Keratinocyte (primary cell): ENCODE measurements at regions not wholly inside any gene's neighbourhood (a gene's known extent, or its start where the extent isn't known, plus 50 kb on each side); places are given as distances from the start of the nearest gene placed in this dataset.

Experiments
- DNase-seq: peaks from one replicate; pipeline ENCODE4 v3.0.0-alpha.2; 2011; ENCODE audit warnings: low read depth, missing footprints, low spot score
- FAIRE-seq: peaks from 2 replicates; lab custom pipeline; 2011; peaks lifted over from hg19 to GRCh38; lab: Jason Lieb, UNC
- H2AFZ ChIP-seq: 2 replicates; pipeline ENCODE4 v1.6.0; 2012; ENCODE audit warnings: low read length, control low read depth, inconsistent platforms; ENCODE audit not compliant: control insufficient read depth
- H3K27ac ChIP-seq: 2 replicates; pipeline ENCODE4 v1.5.1; 2011; ENCODE audit warnings: low read length; ENCODE audit not compliant: control insufficient read depth, insufficient read depth
- H3K27me3 ChIP-seq: 3 replicates; pipeline ENCODE4 v1.6.0; 2011; ENCODE audit warnings: low read length; ENCODE audit not compliant: control insufficient read depth, insufficient read depth; ENCODE audit errors: extremely low read depth
- H3K36me3 ChIP-seq, 2 experiments: 2 replicates in 1 of 2; 3 replicates in 1 of 2; pipeline ENCODE4 v1.5.1; 2011; ENCODE audit warnings: low read length in 2 of 2, mild to moderate bottlenecking in 1 of 2; ENCODE audit not compliant: control insufficient read depth in 2 of 2, insufficient read depth in 2 of 2; ENCODE audit errors: extremely low read depth in 1 of 2
- H3K4me1 ChIP-seq: 3 replicates; pipeline ENCODE4 v1.5.1; 2011; ENCODE audit warnings: low read length; ENCODE audit not compliant: control insufficient read depth, insufficient read depth; ENCODE audit errors: extremely low read depth
- H3K4me2 ChIP-seq: 3 replicates; pipeline ENCODE4 v1.6.0; 2011; ENCODE audit warnings: low read depth, low read length; ENCODE audit not compliant: control insufficient read depth, insufficient read depth; ENCODE audit errors: extremely low read depth
- H3K4me3 ChIP-seq, 3 experiments: fragments of 200-600 bp in 1 of 3; sonication (generic) in 1 of 3; 2 replicates in 2 of 3; 3 replicates in 1 of 3; pipeline ENCODE4 v1.5.1; 2011 to 2016; ENCODE audit warnings: low read length in 3 of 3, mild to moderate bottlenecking in 3 of 3, control low read depth in 2 of 3, inconsistent platforms in 1 of 3, low read depth in 1 of 3, mixed read lengths in 1 of 3, mixed run types in 1 of 3, moderate library complexity in 1 of 3; ENCODE audit not compliant: control insufficient read depth in 2 of 3, insufficient read depth in 2 of 3; ENCODE audit errors: extremely low read depth in 1 of 3
- H3K79me2 ChIP-seq: 2 replicates; pipeline ENCODE4 v1.6.0; 2012; ENCODE audit warnings: low read length; ENCODE audit not compliant: control insufficient read depth, insufficient read depth
- H3K9ac ChIP-seq: 3 replicates; pipeline ENCODE4 v1.6.0; 2011; ENCODE audit warnings: low read length; ENCODE audit not compliant: control insufficient read depth, insufficient read depth; ENCODE audit errors: extremely low read depth
- H3K9me1 ChIP-seq: 3 replicates; pipeline ENCODE4 v1.6.0; 2011; ENCODE audit warnings: low read length; ENCODE audit not compliant: control insufficient read depth, insufficient read depth; ENCODE audit errors: extremely low read depth
- H3K9me3 ChIP-seq: 2 replicates; pipeline ENCODE4 v1.5.1; 2012; ENCODE audit warnings: low read depth, low read length; ENCODE audit not compliant: control insufficient read depth
- H4K20me1 ChIP-seq: 3 replicates; pipeline ENCODE4 v1.6.0; 2011; ENCODE audit warnings: low read length; ENCODE audit not compliant: control insufficient read depth, insufficient read depth; ENCODE audit errors: extremely low read depth
- CTCF ChIP-seq, 3 experiments: IDR thresholded peaks in 1 of 3; conservative IDR thresholded peaks in 1 of 3; optimal IDR thresholded peaks in 1 of 3; 2 replicates in 2 of 3; 3 replicates in 1 of 3; pipeline versions ENCODE3 to v1.5.1; 2011; ENCODE audit warnings: low read length in 3 of 3, mild to moderate bottlenecking in 3 of 3, moderate library complexity in 2 of 3, control low read depth in 1 of 3, inconsistent platforms in 1 of 3; ENCODE audit not compliant: insufficient read depth in 2 of 3; ENCODE audit errors: extremely low read depth in 1 of 3
- EZH2 ChIP-seq: IDR thresholded peaks from one replicate; pipeline ENCODE4 v1.6.1; 2012; ENCODE audit warnings: inconsistent platforms, mild to moderate bottlenecking, low read length, moderate library complexity
- dilution Hi-C: fragments of 300-500 bp; cut with MboI; formaldehyde crosslinking; loops from one replicate; pipeline ENCODE4 v1.7.0; 2020; ENCODE audit warnings: low sequenced_read_pairs; ENCODE audit not compliant: extremely low pct_ligation_motif_present

DNA sequence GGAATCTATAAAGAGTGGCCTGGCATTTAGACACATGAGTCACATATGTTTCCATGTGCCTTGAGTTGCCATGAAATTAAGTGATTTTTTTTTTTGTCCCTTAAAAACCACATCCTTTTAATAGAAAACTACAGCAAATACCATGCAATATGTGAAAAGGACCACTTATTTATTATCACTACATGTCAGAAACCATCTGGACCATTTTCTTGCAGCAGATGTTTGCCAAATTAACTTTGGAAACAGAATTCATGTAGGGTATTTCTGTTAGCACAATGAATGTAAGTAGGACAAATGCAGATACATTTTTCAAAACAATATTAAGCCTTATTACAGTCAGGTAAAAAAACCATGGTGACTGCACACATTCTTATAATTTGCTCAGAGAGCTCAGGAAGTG is 230.6 kb downstream of the REEP3 start:
- Histone ChIP-seq H3K9ac (no peak overlapping the region), H3K4me3 (no peak overlapping the region), H3K4me1 (no peaks in the 10 kb centered on the region), H4K20me1 (no peaks in the 10 kb centered on the region), H3K79me2 (no peaks in the 10 kb centered on the region), H3K36me3 (no peaks in the 10 kb centered on the region), H3K9me3 (no peaks in the 10 kb centered on the region), H3K4me2 (no peak overlapping the region), H2AFZ (no peak overlapping the region), H3K27me3 (no peaks in the 10 kb centered on the region), H3K9me1 (no peaks in the 10 kb centered on the region), H3K27ac (no peak overlapping the region)
- FAIRE-seq (no peak), DNase-seq (no peak)
- TF ChIP-seq EZH2 (no peak), CTCF (optimal IDR thresholded peaks at IDR 0.05 in 1 of 3, IDR thresholded peaks at IDR 0.05 in 1 of 3, conservative IDR thresholded peaks at IDR 0.05 in 1 of 3; ENCODE audit: extremely low read depth in 1 of 3, insufficient read depth in 2 of 3, low read length in 3 of 3) (no peak)
- dilution Hi-C loops, result no loop called here

- H3K36me3 ChIP-seq, result no peaks in the 10 kb centered on the region
- H3K4me2 ChIP-seq, result no peak overlapping the region
- H3K27me3 ChIP-seq, result no peaks in the 10 kb centered on the region
- no peaks in the 10 kb centered on the region for H4K20me1 ChIP-seq
- FAIRE-seq (no peak), DNase-seq (no peak)
- H3K27ac ChIP-seq, result no peak overlapping the region
- H3K4me3 ChIP-seq, result no peak overlapping the region
- H2AFZ ChIP-seq, result no peak overlapping the region
- no peaks in the 10 kb centered on the region for H3K79me2 ChIP-seq
- H3K9ac ChIP-seq, result no peak overlapping the region
- no peak for TF ChIP-seq CTCF (optimal IDR thresholded peaks at IDR 0.05 in 1 of 3, IDR thresholded peaks at IDR 0.05 in 1 of 3, conservative IDR thresholded peaks at IDR 0.05 in 1 of 3; ENCODE audit: extremely low read depth in 1 of 3, insufficient read depth in 2 of 3, low read length in 3 of 3)
- no peak for TF ChIP-seq EZH2
- no peaks in the 10 kb centered on the region for H3K9me3 ChIP-seq
- dilution Hi-C loops, result no loop called here
- H3K9me1 ChIP-seq, result no peaks in the 10 kb centered on the region
- H3K4me1 ChIP-seq, result no peaks in the 10 kb centered on the region
Measured at GRCh38 chr10:63752318-63752717, 231.1 kb downstream of the REEP3 start.
